HepG2 (cell line): ENCODE measurements at regions not wholly inside any gene's neighbourhood (a gene's known extent, or its start where the extent isn't known, plus 50 kb on each side); places are given as distances from the start of the nearest gene placed in this dataset.

Experiments
- CBX2 ChIP-seq, 2 experiments: fragments of 200-600 bp in 1 of 2; sonication (generic); formaldehyde crosslinking in 1 of 2; IDR thresholded peaks; 2 replicates each; pipeline versions ENCODE4 v1.7.0 to v1.8.1; 2018 to 2022; ENCODE audit warnings: low read depth in 2 of 2, low read length in 1 of 2, mild to moderate bottlenecking in 1 of 2, missing genetic modification reagents in 1 of 2
- CTCF ChIP-seq: sonication (generic); formaldehyde crosslinking; IDR thresholded peaks from 2 replicates; pipeline ENCODE4 v1.5.0; 2020; ENCODE audit warnings: mild to moderate bottlenecking, missing genetic modification reagents, moderate library complexity
- MTA3 ChIP-seq: sonication (generic); formaldehyde crosslinking; IDR thresholded peaks from 2 replicates; pipeline ENCODE4 v1.4.0; 2020; ENCODE audit warnings: missing genetic modification reagents
- ZNF136 ChIP-seq: sonication (generic); formaldehyde crosslinking; IDR thresholded peaks from 2 replicates; pipeline ENCODE4 v1.8.1; 2022; ENCODE audit warnings: low read depth, mild to moderate bottlenecking, moderate library complexity, missing genetic modification reagents
- ZNF557 ChIP-seq: sonication (generic); formaldehyde crosslinking; IDR thresholded peaks from 2 replicates; pipeline ENCODE4 v1.4.0; 2020; ENCODE audit warnings: missing genetic modification reagents
- ZNF646 ChIP-seq: sonication (generic); formaldehyde crosslinking; IDR thresholded peaks from 2 replicates; pipeline ENCODE4 v1.9.0; 2021; ENCODE audit warnings: mild to moderate bottlenecking, missing genetic modification reagents

GRCh38 chr5:172571892-172572291 lies 69.2 kb upstream of the NEURL1B start:
- TF ChIP-seq ZNF557 (CRISPR knock-in tag) (no peak), MTA3 (CRISPR knock-in tag) (no peak), CTCF (no peak), ZNF136 (CRISPR knock-in tag) (no peak), ZNF646 (no peak), CBX2 (IDR thresholded peaks at IDR 0.05; ENCODE audit: low read depth, low read length) (no peak), CBX2 (CRISPR knock-in tag; IDR thresholded peaks at IDR 0.05; ENCODE audit: low read depth) (no peak)
